ENCODE measurements at regions not wholly inside any gene's neighbourhood (a gene's known extent, or its start where the extent isn't known, plus 50 kb on each side); places are given as distances from the start of the nearest gene placed in this dataset.
A peak's percentile ranks its signal among the peaks of the same experiment; 100 is the strongest.

DNA sequence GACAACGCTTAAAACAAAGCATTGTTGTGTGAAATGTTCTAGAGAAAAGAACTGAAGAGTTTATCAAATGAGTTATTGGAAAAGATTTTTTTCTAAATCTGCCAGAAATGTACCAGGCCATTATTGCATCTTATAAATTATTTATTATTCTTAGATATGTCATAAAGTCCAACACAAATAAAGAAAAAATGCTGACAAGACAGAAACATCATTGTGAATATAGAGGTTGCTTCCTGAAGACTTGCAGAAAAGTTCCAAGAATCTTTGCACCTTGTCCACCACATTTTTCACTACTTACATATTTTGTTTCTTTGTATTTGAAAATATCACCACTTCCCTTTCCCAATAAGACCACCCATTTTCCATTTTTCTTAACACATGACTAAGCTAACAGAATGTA, 545.8 kb downstream of the IQCM start:
- no peaks in the 10 kb centered on the region for H3K27me3 ChIP-seq
- intact Hi-C loops (cut with DNase I): no loop called here

GRCh38 chr4:149266301-149266700, 549.3 kb downstream of the IQCM start:
- no peak for ATAC-seq
- no peak for DNase-seq
- H3K4me3 ChIP-seq: no peak overlapping the region
- no peaks in the 10 kb centered on the region for H3K27me3 ChIP-seq
- H3K27ac ChIP-seq: no peak overlapping the region
- TF ChIP-seq CTCF (IDR thresholded peaks at IDR 0.05): no peak
- intact Hi-C loops (cut with DNase I): no loop called here
- no peaks in the 10 kb centered on the region for H3K9me3 ChIP-seq
- no peaks in the 10 kb centered on the region for H3K36me3 ChIP-seq
- H3K4me1 ChIP-seq: no peaks in the 10 kb centered on the region

More for the DNA sequence above, 545.8 kb downstream of the IQCM start:
- no peak overlapping the region for H3K27ac ChIP-seq
- H3K4me3 ChIP-seq: no peak overlapping the region
- H3K36me3 ChIP-seq: no peaks in the 10 kb centered on the region
- no peak for TF ChIP-seq CTCF (IDR thresholded peaks at IDR 0.05)
- no peaks in the 10 kb centered on the region for H3K9me3 ChIP-seq
- no peaks in the 10 kb centered on the region for H3K4me1 ChIP-seq
- no peak for ATAC-seq
- no peak for DNase-seq

- Histone ChIP-seq H3K27me3 (no peaks in the 10 kb centered on the region), H3K4me1 (no peaks in the 10 kb centered on the region), H3K36me3 (no peaks in the 10 kb centered on the region), H3K27ac (no peak overlapping the region), H3K9me3 (no peaks in the 10 kb centered on the region), H3K4me3 (no peak overlapping the region)
- no peak for TF ChIP-seq CTCF (IDR thresholded peaks at IDR 0.05)
- no peak for DNase-seq
- ATAC-seq: no peak
- intact Hi-C loops (cut with DNase I): no loop called here
These were observed 550.0 kb downstream of the IQCM start for GRCh38 chr4:149265645-149266044.

DNA sequence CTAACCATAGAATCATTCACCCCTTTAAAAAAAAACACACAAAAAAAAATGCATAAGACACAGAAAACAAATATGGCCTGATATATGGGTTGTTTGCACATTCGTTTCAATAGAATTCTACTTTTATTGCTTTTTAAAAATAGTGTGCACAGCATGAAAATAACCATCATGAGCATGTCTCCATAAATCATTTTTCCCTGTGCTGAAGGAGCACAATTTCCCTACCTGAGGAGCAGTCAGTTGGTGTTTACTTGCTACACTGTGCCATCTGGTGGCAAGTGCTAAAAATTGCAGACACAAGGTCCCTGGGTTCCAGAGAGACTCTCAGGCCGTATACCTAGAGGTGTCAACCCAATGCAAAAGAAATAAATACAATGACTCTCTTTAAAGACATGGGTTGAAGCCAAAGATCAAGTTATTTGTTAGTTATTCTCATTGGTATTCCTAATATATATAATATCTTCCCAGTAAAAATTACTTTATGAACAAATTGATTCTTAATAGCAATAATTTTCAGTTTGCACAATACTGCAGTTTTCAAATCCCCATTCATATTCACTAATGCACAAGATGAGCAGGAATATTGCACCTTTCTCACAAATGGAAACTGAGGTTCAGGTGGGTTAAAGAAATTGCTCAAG, 551.4 kb downstream of the IQCM start:
- intact Hi-C loops (cut with DNase I): no loop called here
- TF ChIP-seq CTCF (IDR thresholded peaks at IDR 0.05): peak; percentile 45 to 53
- H3K4me3 ChIP-seq: no peak overlapping the region
- no peaks in the 10 kb centered on the region for H3K9me3 ChIP-seq
- ATAC-seq (peak; percentile 96), DNase-seq (peak in 1 of 4 donors; percentile 31)
- no peak overlapping the region for H3K27ac ChIP-seq
- no peaks in the 10 kb centered on the region for H3K4me1 ChIP-seq
- H3K27me3 ChIP-seq: no peaks in the 10 kb centered on the region
- H3K36me3 ChIP-seq: no peaks in the 10 kb centered on the region

GRCh38 chr4:149248191-149248764, 567.4 kb downstream of the IQCM start:
- ATAC-seq (no peak), DNase-seq (no peak)
- H3K4me1 ChIP-seq: no peaks in the 10 kb centered on the region
- no peaks in the 10 kb centered on the region for H3K9me3 ChIP-seq
- intact Hi-C loops (cut with DNase I): no loop called here
- TF ChIP-seq CTCF (IDR thresholded peaks at IDR 0.05): no peak
- no peak overlapping the region for H3K4me3 ChIP-seq
- H3K27ac ChIP-seq: no peak overlapping the region
- no peaks in the 10 kb centered on the region for H3K27me3 ChIP-seq
- H3K36me3 ChIP-seq: no peaks in the 10 kb centered on the region
